GM21423 (cell line): ENCODE measurements at regions not wholly inside any gene's neighbourhood (a gene's known extent, or its start where the extent isn't known, plus 50 kb on each side); places are given as distances from the start of the nearest gene placed in this dataset.

Source experiments
- ATAC-seq: cut with Tn5 transposase; IDR thresholded peaks from one replicate; pipeline ENCODE4 v1.9.1; 2021; ENCODE audit warnings: mild to moderate bottlenecking, moderate library complexity; ENCODE audit not compliant: unreplicated experiment

DNA sequence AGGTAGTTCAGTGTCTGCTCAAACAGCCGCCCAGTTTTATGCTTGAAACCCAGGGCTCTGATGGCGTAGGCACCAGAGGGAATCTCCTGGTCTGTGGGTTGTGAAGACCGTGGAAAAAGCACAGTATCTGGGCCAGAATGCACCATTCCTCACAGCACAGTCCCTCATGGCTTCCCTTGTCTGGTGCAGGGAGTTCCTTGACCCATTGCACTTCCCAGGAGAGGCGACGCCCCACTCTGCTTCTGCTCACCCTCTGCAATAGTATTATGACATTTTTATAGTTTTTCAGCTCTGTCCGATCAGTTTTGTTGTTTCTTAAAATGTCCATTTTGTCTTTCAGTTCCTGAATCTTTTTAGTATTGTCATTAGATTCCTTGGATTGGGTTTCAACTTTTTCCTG is 343.5 kb downstream of the EDEM1 start:
- no peak for ATAC-seq

- ATAC-seq = no peak
These were observed 344.3 kb downstream of the EDEM1 start for GRCh38 chr3:5531741-5532290.

DNA sequence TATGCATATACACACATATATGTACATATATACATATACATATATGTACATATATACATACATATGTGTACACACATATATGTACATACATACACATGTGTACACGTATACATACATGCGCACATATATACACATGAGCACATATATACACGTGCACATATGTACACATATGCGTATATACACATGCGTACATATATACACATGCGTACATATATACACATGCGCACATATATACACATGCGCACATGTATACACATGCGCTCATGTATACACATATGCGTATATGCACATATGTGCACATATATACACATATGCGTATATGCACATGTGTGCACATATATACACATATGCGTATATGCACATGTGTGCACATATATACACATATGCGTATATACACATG is 353.0 kb downstream of the EDEM1 start:
- ATAC-seq = no peak

DNA sequence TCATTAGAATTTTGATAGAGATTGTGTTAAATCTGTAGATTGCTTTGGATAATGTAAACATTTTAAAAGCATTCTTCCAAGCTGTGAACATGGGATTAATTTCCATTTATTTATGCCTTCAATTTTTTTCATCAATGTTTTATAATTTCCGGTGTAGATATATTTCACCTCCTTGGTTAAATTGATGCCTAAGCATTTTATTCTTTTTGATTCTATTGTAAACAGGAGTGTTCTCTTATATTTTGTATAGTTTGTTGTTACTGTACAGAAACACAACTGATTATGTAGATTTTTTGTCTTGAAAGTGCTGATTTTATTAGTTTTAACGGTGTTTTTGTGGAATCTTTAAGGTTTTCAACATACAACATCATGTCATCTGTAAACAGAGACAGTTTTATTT is 355.0 kb downstream of the EDEM1 start:
- ATAC-seq = no peak

DNA sequence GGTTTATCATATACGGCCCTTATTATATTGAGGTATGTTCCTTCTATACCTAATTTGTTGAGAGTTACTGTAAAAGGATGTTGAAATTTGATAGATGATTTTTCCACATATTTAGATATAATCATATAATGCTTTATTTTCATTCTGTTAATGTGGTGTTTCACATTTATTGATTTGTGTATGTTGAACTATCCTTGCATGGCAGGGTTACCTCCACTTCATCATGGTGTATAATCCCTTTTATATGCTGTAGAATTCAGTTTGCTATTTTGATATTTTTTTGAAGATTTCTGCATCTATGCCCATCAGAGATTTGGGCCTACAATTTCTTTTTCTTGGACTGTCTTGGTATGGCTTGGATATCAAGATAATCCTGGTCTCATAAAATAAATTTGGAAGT is 355.5 kb downstream of the EDEM1 start:
- ATAC-seq = no peak

- no peak for ATAC-seq
These were observed 358.2 kb downstream of the EDEM1 start for GRCh38 chr3:5545719-5546118.

DNA sequence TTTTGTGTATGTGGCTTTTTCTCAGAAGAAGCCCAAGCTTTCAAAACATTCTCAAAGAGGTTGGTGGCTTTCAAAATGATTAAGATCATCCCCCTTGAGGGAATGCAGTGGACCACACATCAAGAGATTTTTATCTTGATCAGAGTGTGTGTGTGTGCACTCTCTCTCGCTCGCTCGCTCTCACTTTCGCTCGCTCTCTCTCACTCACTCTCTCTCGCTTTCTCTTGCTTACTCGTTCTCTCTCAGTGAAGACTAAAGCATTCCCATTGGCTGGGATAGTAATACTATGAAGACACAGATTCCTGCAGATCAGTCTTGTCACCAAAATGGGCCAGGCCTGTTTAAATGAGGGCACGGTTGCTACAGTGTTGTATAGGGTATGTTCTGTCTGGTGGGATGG is 365.7 kb downstream of the EDEM1 start:
- ATAC-seq = no peak

GRCh38 chr3:5554245-5554747 is 366.8 kb downstream of the EDEM1 start:
- no peak for ATAC-seq

DNA sequence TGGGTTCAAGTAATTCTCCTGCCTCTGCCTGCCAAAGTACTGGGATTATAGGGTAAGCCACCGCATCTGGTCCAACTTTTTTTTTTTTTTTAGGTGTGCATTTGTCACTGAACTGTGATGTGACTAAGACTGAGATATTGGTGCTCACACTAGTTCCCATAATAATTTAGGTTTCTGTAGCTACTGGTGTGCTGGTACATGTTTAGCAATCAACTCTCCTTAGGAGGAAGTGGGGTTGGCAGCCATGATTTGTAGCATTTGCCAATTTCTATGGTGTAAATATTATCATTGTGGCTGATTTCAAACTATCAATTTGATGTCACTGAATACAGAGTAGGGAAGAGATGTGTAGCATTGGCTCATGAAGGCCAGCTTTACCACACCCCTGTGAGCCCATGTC is 372.7 kb downstream of the EDEM1 start:
- ATAC-seq = no peak

- no peak for ATAC-seq
These were observed 376.2 kb downstream of the EDEM1 start for GRCh38 chr3:5563537-5564277.

GRCh38 chr3:5564278-5564666 is 376.8 kb downstream of the EDEM1 start:
- no peak for ATAC-seq

GRCh38 chr3:5565026-5565425 is 377.5 kb downstream of the EDEM1 start:
- ATAC-seq = no peak

DNA sequence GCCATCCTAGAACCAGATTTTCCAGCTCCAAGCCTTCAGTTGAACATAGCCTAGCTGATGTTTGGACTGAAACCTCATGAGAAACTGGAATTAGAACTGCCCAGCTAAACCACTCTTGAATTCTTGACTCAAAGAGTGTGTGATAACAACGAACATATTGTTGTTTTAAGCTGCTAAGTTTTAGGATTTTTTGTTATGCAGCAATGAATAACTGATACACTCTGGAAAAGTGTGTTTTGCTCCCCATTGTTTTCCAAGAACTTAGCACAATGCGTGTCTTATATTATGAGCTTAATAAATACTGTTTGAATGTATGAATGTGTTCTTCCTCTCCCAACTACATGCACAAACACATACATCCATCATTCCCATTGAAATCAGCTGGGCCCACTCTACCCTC is 379.6 kb downstream of the EDEM1 start:
- no peak for ATAC-seq

- no peak for ATAC-seq
These were observed 380.9 kb downstream of the EDEM1 start for GRCh38 chr3:5568451-5568850.

DNA sequence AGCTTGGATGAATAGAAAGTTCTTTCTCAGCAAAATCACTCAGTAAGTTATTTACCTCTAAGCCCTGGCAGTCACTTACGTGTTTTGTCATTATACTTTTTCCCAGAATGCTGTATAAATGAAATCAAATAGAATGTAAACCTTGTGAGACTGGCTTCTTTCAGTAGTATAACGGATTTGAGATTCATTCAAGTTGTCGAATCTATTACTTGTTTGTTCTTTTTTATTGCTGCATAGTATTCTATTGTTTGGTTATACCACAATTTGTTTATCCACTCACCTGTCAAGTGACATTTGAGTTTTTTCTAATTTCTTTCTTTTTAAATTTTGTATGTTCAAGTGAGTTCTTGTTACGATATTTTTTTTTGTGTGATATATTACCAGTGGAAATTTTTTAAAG is 381.6 kb downstream of the EDEM1 start:
- no peak for ATAC-seq

DNA sequence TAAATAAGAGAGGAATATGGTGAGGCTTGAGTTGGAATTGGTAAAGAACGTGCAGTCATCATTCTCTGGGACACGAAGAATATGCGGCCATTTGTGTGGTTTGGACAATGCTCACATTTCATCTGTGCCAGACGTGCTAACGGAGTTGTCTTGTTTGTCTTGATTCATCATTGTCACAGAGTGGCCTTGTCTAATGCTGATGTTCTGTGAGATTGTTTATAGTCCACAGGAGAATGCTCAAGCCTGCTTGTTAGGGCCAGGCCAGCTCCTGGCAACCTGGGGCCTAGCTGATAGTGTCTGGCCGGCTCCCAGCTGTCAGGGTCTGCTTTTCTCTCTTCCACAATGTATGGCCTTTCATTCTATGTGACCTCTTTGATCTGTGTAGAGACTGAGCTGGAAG is 384.7 kb downstream of the EDEM1 start:
- ATAC-seq = no peak

GRCh38 chr3:5576277-5577011 is 388.9 kb downstream of the EDEM1 start:
- ATAC-seq = no peak

DNA sequence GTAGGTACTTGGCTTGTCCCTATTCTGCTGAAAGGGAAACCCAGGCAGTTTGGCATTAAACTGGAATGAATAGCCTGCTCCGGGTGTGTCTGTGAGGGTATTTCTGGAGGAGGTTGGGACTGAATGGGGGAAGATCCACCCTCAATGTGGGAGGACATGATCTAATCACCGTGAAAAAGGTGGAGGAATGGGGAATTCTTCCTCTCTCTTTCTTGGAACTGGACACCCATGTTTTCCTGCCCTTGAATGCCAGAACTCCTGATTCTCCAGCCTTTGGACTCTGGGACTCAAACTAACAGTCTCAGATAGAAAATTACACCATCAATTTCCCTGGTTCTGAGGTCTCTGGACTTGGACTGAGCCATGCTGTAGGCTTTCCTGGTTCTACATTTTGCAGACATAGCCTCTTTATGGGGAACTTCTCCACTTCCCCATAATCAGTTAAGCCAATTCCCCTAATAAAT is 391.7 kb downstream of the EDEM1 start:
- no peak for ATAC-seq

DNA sequence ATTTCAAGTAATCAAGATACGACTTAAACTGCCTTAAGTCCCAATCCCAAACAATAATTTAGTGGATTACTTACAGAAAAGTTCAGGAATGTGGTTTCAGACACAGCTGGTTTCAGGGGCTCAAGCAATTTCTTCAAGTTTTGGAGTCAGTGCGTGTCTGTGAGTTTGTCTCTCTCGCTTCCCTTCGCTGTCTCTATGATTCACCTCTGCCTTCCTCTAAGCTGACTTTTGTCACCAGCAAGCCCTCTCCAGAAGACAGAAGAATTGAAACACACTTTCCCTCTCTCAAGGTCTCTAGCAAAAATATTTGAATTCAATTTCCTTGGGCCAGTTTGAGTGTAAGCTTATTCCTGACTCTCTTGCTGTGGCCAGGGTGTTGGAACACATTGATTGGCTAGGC is 392.4 kb downstream of the EDEM1 start:
- ATAC-seq = no peak

- no peak for ATAC-seq
These were observed 393.3 kb downstream of the EDEM1 start for GRCh38 chr3:5580826-5581225.

GRCh38 chr3:5581743-5582142 is 394.2 kb downstream of the EDEM1 start:
- no peak for ATAC-seq

GRCh38 chr3:5583920-5584319 is 396.4 kb downstream of the EDEM1 start:
- no peak for ATAC-seq
